OCI-LY3 (cell line): ENCODE measurements at regions not wholly inside any gene's neighbourhood (a gene's known extent, or its start where the extent isn't known, plus 50 kb on each side); places are given as distances from the start of the nearest gene placed in this dataset.

ENCODE experiments used
- H2AFZ ChIP-seq: fragments of 200-600, 300-600 bp; shearing (Covaris generic); 2 replicates; pipeline ENCODE4 v1.6.0; 2014; ENCODE audit warnings: antibody characterized with exemption, low read depth, low read length
- H3K27ac ChIP-seq: fragments of 200-600, 300-600 bp; sonication (generic); 2 replicates; pipeline ENCODE4 v1.5.1; 2014; ENCODE audit warnings: mild to moderate bottlenecking, low read length, moderate library complexity, mixed read lengths
- H3K27me3 ChIP-seq: fragments of 200-600, 300-600 bp; sonication (generic); 2 replicates; pipeline ENCODE4 v1.6.1; 2014; ENCODE audit warnings: low read depth, low read length, mixed read lengths
- H3K36me3 ChIP-seq: fragments of 200-600, 300-600 bp; sonication (generic); replicated peaks from 2 replicates; pipeline ENCODE3; 2014; ENCODE audit warnings: low read depth, low read length, mixed read lengths
- H3K4me1 ChIP-seq: fragments of 300-600, 200-600 bp; sonication (generic); 2 replicates; pipeline ENCODE4 v1.6.1; 2014; ENCODE audit warnings: low read length, mixed read lengths
- H3K4me2 ChIP-seq: fragments of 200-600, 300-600 bp; sonication (generic); 2 replicates; pipeline ENCODE4 v1.6.1; 2014; ENCODE audit warnings: low read length, mixed read lengths
- H3K4me3 ChIP-seq: fragments of 300-600, 200-600 bp; sonication (generic); 2 replicates; pipeline ENCODE4 v1.5.1; 2014; ENCODE audit warnings: antibody characterized with exemption, mild to moderate bottlenecking, low read length, moderate library complexity
- H3K79me2 ChIP-seq: fragments of 300-600, 200-600 bp; shearing (Covaris generic); 2 replicates; pipeline ENCODE4 v1.6.1; 2014; ENCODE audit warnings: mild to moderate bottlenecking, low read length, mixed read lengths
- H3K9ac ChIP-seq: fragments of 300-600, 200-600 bp; shearing (Covaris generic); 2 replicates; pipeline ENCODE4 v1.6.0; 2014; ENCODE audit warnings: mild to moderate bottlenecking, low read length, moderate library complexity
- H3K9me3 ChIP-seq: fragments of 200-600, 300-600 bp; shearing (Covaris generic); 2 replicates; pipeline ENCODE4 v1.6.1; 2014; ENCODE audit warnings: low read length, mixed read lengths; ENCODE audit not compliant: insufficient read depth
- H4K20me1 ChIP-seq: fragments of 200-600, 300-600 bp; sonication (generic); 2 replicates; pipeline ENCODE4 v1.6.1; 2016; ENCODE audit warnings: low read length, mixed read lengths; ENCODE audit not compliant: insufficient read depth
- EZH2phosphoT487 ChIP-seq: fragments of 200-600 bp; shearing (Covaris generic); IDR thresholded peaks from 2 replicates; pipeline ENCODE4 v1.6.1; 2018; ENCODE audit warnings: antibody characterized with exemption, mixed run types, low read depth
- TF ChIP-seq, protein P1 (sequence below): fragments of 200-600, 300-600 bp; sonication (generic); IDR thresholded peaks from 2 replicates; pipeline ENCODE4 v1.5.1; 2014; ENCODE audit warnings: antibody characterized with exemption, low read length, low read depth

DNA sequence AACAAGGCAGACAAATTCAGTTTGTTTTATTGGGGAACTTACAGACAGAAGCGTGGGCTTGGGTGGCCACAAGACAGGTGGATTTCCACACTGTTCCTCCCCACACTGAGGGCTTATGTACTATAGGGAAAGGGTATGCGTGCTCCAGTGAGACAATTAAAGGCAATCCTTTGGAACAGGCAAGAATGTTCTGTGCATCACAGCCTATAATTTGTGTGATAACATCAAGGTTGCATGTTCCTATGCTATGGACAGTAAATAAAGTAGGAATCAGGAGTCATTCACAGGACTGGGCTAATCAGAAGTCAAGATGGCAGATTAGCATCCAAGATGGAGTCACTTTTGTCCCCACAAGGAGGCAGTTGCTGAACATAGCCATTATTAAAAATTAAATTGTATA lies 84.6 kb upstream of the TRIM2 start:
- no peaks in the 10 kb centered on the region for H3K79me2 ChIP-seq
- TF ChIP-seq, protein P1, sequence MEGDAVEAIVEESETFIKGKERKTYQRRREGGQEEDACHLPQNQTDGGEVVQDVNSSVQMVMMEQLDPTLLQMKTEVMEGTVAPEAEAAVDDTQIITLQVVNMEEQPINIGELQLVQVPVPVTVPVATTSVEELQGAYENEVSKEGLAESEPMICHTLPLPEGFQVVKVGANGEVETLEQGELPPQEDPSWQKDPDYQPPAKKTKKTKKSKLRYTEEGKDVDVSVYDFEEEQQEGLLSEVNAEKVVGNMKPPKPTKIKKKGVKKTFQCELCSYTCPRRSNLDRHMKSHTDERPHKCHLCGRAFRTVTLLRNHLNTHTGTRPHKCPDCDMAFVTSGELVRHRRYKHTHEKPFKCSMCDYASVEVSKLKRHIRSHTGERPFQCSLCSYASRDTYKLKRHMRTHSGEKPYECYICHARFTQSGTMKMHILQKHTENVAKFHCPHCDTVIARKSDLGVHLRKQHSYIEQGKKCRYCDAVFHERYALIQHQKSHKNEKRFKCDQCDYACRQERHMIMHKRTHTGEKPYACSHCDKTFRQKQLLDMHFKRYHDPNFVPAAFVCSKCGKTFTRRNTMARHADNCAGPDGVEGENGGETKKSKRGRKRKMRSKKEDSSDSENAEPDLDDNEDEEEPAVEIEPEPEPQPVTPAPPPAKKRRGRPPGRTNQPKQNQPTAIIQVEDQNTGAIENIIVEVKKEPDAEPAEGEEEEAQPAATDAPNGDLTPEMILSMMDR, result no peak
- no peak for TF ChIP-seq EZH2phosphoT487

DNA sequence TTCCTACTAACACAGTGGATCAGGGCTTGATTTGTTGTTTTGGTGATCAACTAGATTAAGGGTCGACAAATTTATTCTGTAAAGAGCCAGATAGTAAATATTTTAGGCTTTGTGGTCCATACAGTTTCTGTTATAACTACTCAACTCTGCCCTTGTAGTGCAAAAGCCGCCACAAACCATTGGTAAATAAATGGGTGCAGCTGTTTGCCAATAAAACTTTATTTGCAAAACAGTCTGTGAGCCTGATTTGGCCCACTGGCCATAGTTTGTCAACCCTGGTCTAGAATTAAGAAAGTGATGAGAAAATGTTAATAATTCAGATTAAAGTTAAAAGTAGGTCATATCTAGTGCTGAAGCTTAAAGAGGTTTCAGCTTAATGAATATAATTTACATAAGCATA lies 84.0 kb upstream of the TRIM2 start:
- H2AFZ ChIP-seq, result no peak overlapping the region
- H3K79me2 ChIP-seq, result no peaks in the 10 kb centered on the region
- no peaks in the 10 kb centered on the region for H3K36me3 ChIP-seq
- no peak for TF ChIP-seq EZH2phosphoT487
- TF ChIP-seq, protein P1, result no peak
- H3K9me3 ChIP-seq, result no peaks in the 10 kb centered on the region
- no peak overlapping the region for H3K4me3 ChIP-seq
- H3K4me1 ChIP-seq, result peaks cover 12% of the 10 kb centered on the region
- no peak overlapping the region for H3K4me2 ChIP-seq
- no peak overlapping the region for H3K9ac ChIP-seq
- H3K27me3 ChIP-seq, result 0 out of 2 replicates have a peak, but pooled peaks cover 3% of the 10 kb centered on the region
- no peak overlapping the region for H3K27ac ChIP-seq
- H4K20me1 ChIP-seq, result no peaks in the 10 kb centered on the region

More for the DNA sequence above, 84.6 kb upstream of the TRIM2 start:
- Histone ChIP-seq H3K4me2 (no peak overlapping the region), H4K20me1 (no peaks in the 10 kb centered on the region), H3K9ac (no peak overlapping the region), H3K27ac (no peak overlapping the region), H3K27me3 (peaks cover 9% of the 10 kb centered on the region), H3K4me3 (no peak overlapping the region), H3K36me3 (no peaks in the 10 kb centered on the region), H3K9me3 (no peaks in the 10 kb centered on the region), H2AFZ (no peak overlapping the region), H3K4me1 (peaks cover 13% of the 10 kb centered on the region)

DNA sequence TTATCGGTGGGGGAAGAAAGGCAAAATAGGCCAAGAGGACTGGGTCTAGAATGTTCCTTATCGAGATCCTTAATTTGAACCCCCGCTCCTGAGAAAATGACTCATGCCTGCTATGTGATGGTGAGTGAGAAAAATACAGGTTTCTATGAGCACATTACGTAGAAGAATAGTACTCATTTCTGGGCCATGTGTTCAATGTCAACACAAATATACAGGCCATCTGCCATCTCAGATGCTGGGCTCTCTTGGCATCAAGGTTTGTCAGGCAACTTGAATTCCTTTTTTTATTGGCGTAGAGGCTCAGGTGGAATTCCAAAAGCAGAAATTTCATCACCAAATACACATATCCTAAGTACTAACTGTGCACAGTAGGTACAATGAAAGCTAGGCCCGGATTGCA lies 81.4 kb upstream of the TRIM2 start:
- no peaks in the 10 kb centered on the region for H3K9me3 ChIP-seq
- H2AFZ ChIP-seq, result no peak overlapping the region
- H4K20me1 ChIP-seq, result no peaks in the 10 kb centered on the region
- H3K4me2 ChIP-seq, result no peak overlapping the region
- H3K4me1 ChIP-seq, result peaks cover 6% of the 10 kb centered on the region
- H3K27me3 ChIP-seq, result peaks cover 7% of the 10 kb centered on the region; the same call in 1 of the 2 replicates
- no peaks in the 10 kb centered on the region for H3K36me3 ChIP-seq
- no peaks in the 10 kb centered on the region for H3K79me2 ChIP-seq
- no peak overlapping the region for H3K27ac ChIP-seq
- H3K4me3 ChIP-seq, result no peak overlapping the region
- TF ChIP-seq, protein P1, result no peak
- no peak for TF ChIP-seq EZH2phosphoT487
- H3K9ac ChIP-seq, result no peak overlapping the region

DNA sequence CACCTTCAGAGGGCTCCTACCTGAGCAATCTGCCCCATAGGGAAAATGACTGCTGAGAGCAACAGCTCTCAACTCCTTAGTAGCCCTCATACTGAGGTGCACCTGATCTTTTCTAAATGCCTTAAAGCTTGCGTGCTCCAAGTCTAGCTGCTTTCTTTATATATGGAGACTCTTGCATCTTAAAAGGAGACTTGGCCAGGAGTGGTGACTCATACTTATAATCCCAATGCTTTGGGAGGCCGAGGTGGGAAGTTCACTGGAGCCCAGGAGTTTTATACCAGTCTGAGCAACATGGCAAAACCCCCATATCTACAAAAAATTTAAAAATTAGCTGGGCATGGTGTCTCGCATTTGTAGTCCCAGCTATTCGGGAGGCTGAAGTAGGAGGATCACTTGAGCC lies 78.1 kb upstream of the TRIM2 start:
- Histone ChIP-seq H3K4me1 (peaks cover 6% of the 10 kb centered on the region), H3K9me3 (no peaks in the 10 kb centered on the region), H3K79me2 (no peaks in the 10 kb centered on the region), H3K4me3 (no peak overlapping the region), H3K27ac (no peak overlapping the region), H3K36me3 (no peaks in the 10 kb centered on the region), H2AFZ (no peak overlapping the region), H3K4me2 (no peak overlapping the region), H3K27me3 (peaks cover 14% of the 10 kb centered on the region), H4K20me1 (no peaks in the 10 kb centered on the region), H3K9ac (no peak overlapping the region)
- TF ChIP-seq, protein P1, result no peak
- TF ChIP-seq EZH2phosphoT487, result no peak
